Cardiac fibroblast (primary cell): ENCODE measurements at regions not wholly inside any gene's neighbourhood (a gene's known extent, or its start where the extent isn't known, plus 50 kb on each side); places are given as distances from the start of the nearest gene placed in this dataset.

Source experiments
- DNase-seq, 2 donors: peaks; one replicate each; pipeline versions ENCODE4 v3.0.0 to v3.0.0-alpha.2; 2010; ENCODE audit warnings: low read depth in 2 of 2
- H3K4me3 ChIP-seq, 2 donors: replicated peaks in 1 of 2; 1 replicate in 1 of 2; 2 replicates in 1 of 2; pipeline ENCODE4 v1.5.1; 2011; ENCODE audit warnings: low read depth in 2 of 2, low read length in 2 of 2, mild to moderate bottlenecking in 2 of 2, moderate library complexity in 1 of 2
- TF ChIP-seq, protein P1 (sequence below): IDR thresholded peaks from one replicate; pipeline ENCODE4 v1.5.1; 2011; ENCODE audit warnings: low read depth, mild to moderate bottlenecking, low read length, inconsistent platforms

DNA sequence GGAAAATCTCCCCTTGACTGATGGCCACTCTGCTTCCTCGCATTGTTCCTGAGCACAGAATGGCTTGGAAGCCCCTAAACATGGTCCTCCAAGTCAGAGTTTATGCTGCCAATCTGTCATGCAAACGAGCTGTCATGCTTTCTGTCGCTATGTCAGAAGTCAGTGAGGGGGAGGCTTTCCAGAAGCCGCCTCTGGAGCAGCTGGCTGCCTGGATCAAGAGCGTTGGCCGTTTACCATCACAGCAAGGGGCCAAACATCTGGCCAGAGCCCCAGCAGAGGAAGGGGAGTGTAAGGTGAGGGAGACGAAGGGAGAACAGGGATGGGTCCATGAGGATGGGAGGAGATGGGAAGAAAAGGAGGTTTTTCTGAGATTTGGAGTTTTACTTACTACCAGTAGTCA, 372.6 kb upstream of the NR2F2 start:
- DNase-seq = no peak
- TF ChIP-seq, protein P1, sequence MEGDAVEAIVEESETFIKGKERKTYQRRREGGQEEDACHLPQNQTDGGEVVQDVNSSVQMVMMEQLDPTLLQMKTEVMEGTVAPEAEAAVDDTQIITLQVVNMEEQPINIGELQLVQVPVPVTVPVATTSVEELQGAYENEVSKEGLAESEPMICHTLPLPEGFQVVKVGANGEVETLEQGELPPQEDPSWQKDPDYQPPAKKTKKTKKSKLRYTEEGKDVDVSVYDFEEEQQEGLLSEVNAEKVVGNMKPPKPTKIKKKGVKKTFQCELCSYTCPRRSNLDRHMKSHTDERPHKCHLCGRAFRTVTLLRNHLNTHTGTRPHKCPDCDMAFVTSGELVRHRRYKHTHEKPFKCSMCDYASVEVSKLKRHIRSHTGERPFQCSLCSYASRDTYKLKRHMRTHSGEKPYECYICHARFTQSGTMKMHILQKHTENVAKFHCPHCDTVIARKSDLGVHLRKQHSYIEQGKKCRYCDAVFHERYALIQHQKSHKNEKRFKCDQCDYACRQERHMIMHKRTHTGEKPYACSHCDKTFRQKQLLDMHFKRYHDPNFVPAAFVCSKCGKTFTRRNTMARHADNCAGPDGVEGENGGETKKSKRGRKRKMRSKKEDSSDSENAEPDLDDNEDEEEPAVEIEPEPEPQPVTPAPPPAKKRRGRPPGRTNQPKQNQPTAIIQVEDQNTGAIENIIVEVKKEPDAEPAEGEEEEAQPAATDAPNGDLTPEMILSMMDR = no peak
- no peak overlapping the region for H3K4me3 ChIP-seq

GRCh38 chr15:95958382-95958781, 372.1 kb upstream of the NR2F2 start:
- DNase-seq = no peak
- TF ChIP-seq, protein P1 = no peak
- no peak overlapping the region for H3K4me3 ChIP-seq

DNA sequence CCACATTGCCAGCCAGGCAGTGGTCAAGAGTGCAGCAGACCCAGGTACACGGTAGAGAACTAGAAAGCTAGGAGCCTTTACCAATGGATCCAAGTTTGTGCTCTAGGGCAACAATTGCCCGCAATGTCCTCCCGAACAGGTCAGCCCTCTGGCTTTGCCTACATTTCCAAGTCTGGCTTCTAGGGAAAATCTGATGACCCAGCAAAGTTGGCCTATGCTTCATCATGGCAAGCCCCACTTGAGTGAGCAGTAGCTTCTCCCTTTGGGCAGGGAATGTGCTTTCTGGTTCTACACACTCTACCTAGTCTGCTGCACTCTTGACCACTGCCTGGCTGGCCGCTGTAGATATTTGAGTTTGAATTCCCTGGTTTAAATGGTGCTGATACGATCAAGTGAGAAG, 361.6 kb upstream of the NR2F2 start:
- DNase-seq = no peak
- H3K4me3 ChIP-seq = no peak overlapping the region
- TF ChIP-seq, protein P1 = no peak

DNA sequence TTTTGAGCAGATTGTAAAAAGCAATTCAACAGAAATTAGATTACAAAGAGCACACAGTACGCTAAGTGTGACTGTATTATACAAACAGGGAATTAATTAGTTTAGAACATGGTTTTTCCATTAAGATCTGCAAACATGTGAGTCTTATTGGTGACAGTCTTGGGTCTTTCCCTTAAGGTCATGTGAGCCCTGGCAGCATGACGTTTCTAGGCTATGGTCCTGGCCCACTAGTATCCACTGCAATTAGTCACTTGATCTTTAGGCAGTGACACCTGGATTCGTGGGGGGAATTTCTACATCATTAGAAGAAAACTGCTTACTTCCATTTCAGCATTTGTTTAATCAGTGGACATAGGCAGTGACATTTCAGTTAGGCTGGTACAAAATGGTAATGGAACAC, 360.2 kb upstream of the NR2F2 start:
- TF ChIP-seq, protein P1 = no peak
- DNase-seq = no peak
- H3K4me3 ChIP-seq = no peak overlapping the region

- peak; percentile 74 to 88 for DNase-seq
- no peak overlapping the region for H3K4me3 ChIP-seq
- TF ChIP-seq, protein P1 = no peak
Observed at GRCh38 chr15:95972041-95972553, 358.4 kb upstream of the NR2F2 start.

DNA sequence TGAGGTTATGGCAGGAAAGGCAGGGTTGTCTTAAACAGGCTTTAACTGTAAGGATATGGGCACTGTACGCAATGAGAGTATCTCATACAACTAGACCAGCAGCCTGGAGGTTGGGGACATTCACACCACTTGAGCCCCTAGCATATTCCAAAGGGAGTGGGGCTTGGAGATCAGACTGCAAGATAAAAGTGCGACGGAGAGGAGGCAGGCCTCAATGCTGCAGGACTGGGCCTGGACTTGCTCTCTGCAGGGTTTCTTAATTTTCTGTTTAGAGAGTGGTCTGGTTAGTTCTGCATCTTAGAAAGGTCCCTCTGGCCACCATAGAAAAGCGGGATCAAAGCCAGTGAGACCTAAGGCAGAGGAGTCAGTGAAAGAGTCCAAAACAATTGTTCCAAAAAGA, 357.7 kb upstream of the NR2F2 start:
- TF ChIP-seq, protein P1 = no peak
- H3K4me3 ChIP-seq = no peak overlapping the region

DNA sequence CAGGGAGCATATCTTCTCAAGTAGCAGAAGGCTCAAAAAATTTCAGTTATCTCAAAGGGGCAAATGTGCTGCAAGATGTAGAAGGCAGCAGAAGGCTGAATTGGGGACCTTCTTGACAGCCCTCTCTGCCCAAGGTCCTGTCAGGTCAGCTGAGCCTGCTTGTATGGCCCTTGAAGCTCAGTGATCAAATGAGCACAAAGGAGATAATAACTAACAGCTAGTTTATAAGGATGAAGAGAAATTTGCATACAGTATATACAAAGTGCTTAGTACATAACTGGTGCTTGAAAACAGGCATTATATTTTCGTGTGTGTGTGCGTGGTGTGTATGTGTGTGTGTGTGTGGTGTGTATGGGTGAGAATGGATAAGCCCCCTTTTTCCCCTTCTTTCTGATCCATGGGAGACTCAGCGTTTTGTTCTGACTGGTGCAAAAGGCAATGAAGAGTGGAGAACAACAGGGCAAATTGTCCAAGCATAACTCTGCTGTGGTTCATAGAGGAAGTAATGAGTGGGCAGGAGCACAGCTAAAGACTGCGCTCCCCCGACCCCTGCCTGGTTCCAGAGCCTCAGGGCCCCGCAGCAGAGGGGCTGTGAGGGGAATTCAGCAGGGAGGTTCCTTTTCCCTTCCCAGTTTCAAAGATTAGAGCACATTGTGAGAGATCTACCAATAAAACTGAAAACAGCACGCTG, 356.8 kb upstream of the NR2F2 start:
- no peak for DNase-seq
- H3K4me3 ChIP-seq = no peak overlapping the region
- TF ChIP-seq, protein P1 = no peak

More for the DNA sequence above, 357.7 kb upstream of the NR2F2 start:
- no peak for DNase-seq
